22Rv1 (cell line): ENCODE measurements at regions not wholly inside any gene's neighbourhood (a gene's known extent, or its start where the extent isn't known, plus 50 kb on each side); places are given as distances from the start of the nearest gene placed in this dataset.

Experiments
- H3K27ac ChIP-seq: fragments of 450-650 bp; 2 replicates; pipeline ENCODE4 v1.5.1; 2017
- CTCF ChIP-seq: fragments of 450-650 bp; IDR thresholded peaks from 2 replicates; pipeline ENCODE4 v1.5.1; 2017; ENCODE audit warnings: mild to moderate bottlenecking
- ZFX ChIP-seq: fragments of 450-650 bp; IDR thresholded peaks from 2 replicates; pipeline ENCODE4 v1.6.1; 2017; ENCODE audit warnings: antibody characterized with exemption, borderline replicate concordance

- H3K27ac ChIP-seq = no peak overlapping the region
- TF ChIP-seq CTCF (no peak), ZFX (no peak)
Observed at GRCh38 chr12:118650586-118650960, 274.2 kb downstream of the SUDS3 start.

- no peak for TF ChIP-seq ZFX
- TF ChIP-seq CTCF = no peak
- no peak overlapping the region for H3K27ac ChIP-seq
Observed at GRCh38 chr12:118651487-118651886, 275.1 kb downstream of the SUDS3 start.

- no peak overlapping the region for H3K27ac ChIP-seq
- TF ChIP-seq ZFX (no peak), CTCF (no peak)
Observed at GRCh38 chr12:118655588-118655987, 279.2 kb downstream of the SUDS3 start.

GRCh38 chr12:118680356-118680963 lies 300.9 kb upstream of the SRRM4 start:
- no peak overlapping the region for H3K27ac ChIP-seq
- TF ChIP-seq ZFX (no peak), CTCF (no peak)

- H3K27ac ChIP-seq = no peak overlapping the region
- no peak for TF ChIP-seq ZFX
- no peak for TF ChIP-seq CTCF
Observed at GRCh38 chr12:118682656-118683055, 298.7 kb upstream of the SRRM4 start.

GRCh38 chr12:118685983-118686607 lies 295.2 kb upstream of the SRRM4 start:
- no peak for TF ChIP-seq ZFX
- no peak for TF ChIP-seq CTCF
- H3K27ac ChIP-seq = no peak overlapping the region

- TF ChIP-seq CTCF (no peak), ZFX (no peak)
- H3K27ac ChIP-seq = no peak overlapping the region
Observed at GRCh38 chr12:118689793-118690192, 291.5 kb upstream of the SRRM4 start.
